MM.1S (cell line): ENCODE measurements at regions not wholly inside any gene's neighbourhood (a gene's known extent, or its start where the extent isn't known, plus 50 kb on each side); places are given as distances from the start of the nearest gene placed in this dataset.

Experiments
- EZH2 ChIP-seq: fragments of 300-600 bp; sonication (generic); optimal IDR thresholded peaks from 2 replicates; pipeline ENCODE3; 2017; ENCODE audit warnings: low read depth, mild to moderate bottlenecking, antibody characterized with exemption, low read length, mixed read lengths
- EZH2phosphoT487 ChIP-seq: fragments of 300-600 bp; sonication (generic); IDR thresholded peaks from 2 replicates; pipeline ENCODE4 v1.6.1; 2018; ENCODE audit warnings: antibody characterized with exemption, low read length
- TF ChIP-seq, protein P1 (sequence below): fragments of 300-600 bp; sonication (generic); IDR thresholded peaks from 2 replicates; pipeline ENCODE4 v1.5.1; 2016; ENCODE audit warnings: antibody characterized with exemption, low read length, mixed read lengths

- TF ChIP-seq, protein P1, sequence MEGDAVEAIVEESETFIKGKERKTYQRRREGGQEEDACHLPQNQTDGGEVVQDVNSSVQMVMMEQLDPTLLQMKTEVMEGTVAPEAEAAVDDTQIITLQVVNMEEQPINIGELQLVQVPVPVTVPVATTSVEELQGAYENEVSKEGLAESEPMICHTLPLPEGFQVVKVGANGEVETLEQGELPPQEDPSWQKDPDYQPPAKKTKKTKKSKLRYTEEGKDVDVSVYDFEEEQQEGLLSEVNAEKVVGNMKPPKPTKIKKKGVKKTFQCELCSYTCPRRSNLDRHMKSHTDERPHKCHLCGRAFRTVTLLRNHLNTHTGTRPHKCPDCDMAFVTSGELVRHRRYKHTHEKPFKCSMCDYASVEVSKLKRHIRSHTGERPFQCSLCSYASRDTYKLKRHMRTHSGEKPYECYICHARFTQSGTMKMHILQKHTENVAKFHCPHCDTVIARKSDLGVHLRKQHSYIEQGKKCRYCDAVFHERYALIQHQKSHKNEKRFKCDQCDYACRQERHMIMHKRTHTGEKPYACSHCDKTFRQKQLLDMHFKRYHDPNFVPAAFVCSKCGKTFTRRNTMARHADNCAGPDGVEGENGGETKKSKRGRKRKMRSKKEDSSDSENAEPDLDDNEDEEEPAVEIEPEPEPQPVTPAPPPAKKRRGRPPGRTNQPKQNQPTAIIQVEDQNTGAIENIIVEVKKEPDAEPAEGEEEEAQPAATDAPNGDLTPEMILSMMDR = no peak
- TF ChIP-seq EZH2phosphoT487 (no peak), EZH2 (no peak)
Observed at GRCh38 chr11:70587075-70587389, 188.7 kb downstream of the CTTN start.
